HG03460 (cell line): ENCODE measurements at regions not wholly inside any gene's neighbourhood (a gene's known extent, or its start where the extent isn't known, plus 50 kb on each side); places are given as distances from the start of the nearest gene placed in this dataset.

Source experiments
- ATAC-seq: cut with Tn5 transposase; IDR thresholded peaks from one replicate; pipeline ENCODE4 v1.9.1; 2021; ENCODE audit not compliant: unreplicated experiment

- no peak for ATAC-seq
Measured at GRCh38 chr15:95520922-95521321, 809.6 kb upstream of the NR2F2 start.

GRCh38 chr15:95522533-95522932 lies 808.0 kb upstream of the NR2F2 start:
- ATAC-seq = no peak

GRCh38 chr15:95528920-95529319 lies 801.6 kb upstream of the NR2F2 start:
- no peak for ATAC-seq

- ATAC-seq = no peak
Measured at GRCh38 chr15:95536638-95537037, 793.9 kb upstream of the NR2F2 start.

GRCh38 chr15:95538693-95539092 lies 791.8 kb upstream of the NR2F2 start:
- no peak for ATAC-seq

- ATAC-seq = no peak
Measured at GRCh38 chr15:95541301-95541700, 789.2 kb upstream of the NR2F2 start.

GRCh38 chr15:95549168-95549738 lies 781.2 kb upstream of the NR2F2 start:
- ATAC-seq = no peak

GRCh38 chr15:95550702-95551101 lies 779.8 kb upstream of the NR2F2 start:
- ATAC-seq = no peak

GRCh38 chr15:95556225-95556624 lies 774.3 kb upstream of the NR2F2 start:
- no peak for ATAC-seq

GRCh38 chr15:95556866-95557225 lies 773.7 kb upstream of the NR2F2 start:
- no peak for ATAC-seq

GRCh38 chr15:95557226-95558046 lies 773.1 kb upstream of the NR2F2 start:
- no peak for ATAC-seq

GRCh38 chr15:95558131-95558530 lies 772.4 kb upstream of the NR2F2 start:
- ATAC-seq = no peak

GRCh38 chr15:95558916-95559315 lies 771.6 kb upstream of the NR2F2 start:
- no peak for ATAC-seq

GRCh38 chr15:95559875-95560394 lies 770.6 kb upstream of the NR2F2 start:
- ATAC-seq = no peak

- ATAC-seq = no peak
Measured at GRCh38 chr15:95561463-95561862, 769.0 kb upstream of the NR2F2 start.

GRCh38 chr15:95563634-95564033 lies 766.9 kb upstream of the NR2F2 start:
- ATAC-seq = no peak

GRCh38 chr15:95565016-95565600 lies 765.4 kb upstream of the NR2F2 start:
- ATAC-seq = no peak

GRCh38 chr15:95565690-95566089 lies 764.8 kb upstream of the NR2F2 start:
- no peak for ATAC-seq

- no peak for ATAC-seq
Measured at GRCh38 chr15:95567686-95568085, 762.8 kb upstream of the NR2F2 start.

- ATAC-seq = no peak
Measured at GRCh38 chr15:95574053-95574452, 756.4 kb upstream of the NR2F2 start.

- ATAC-seq = no peak
Measured at GRCh38 chr15:95577927-95578326, 752.6 kb upstream of the NR2F2 start.

GRCh38 chr15:95580121-95580520 lies 750.4 kb upstream of the NR2F2 start:
- ATAC-seq = no peak
